Stimulated activated CD4-positive, alpha-beta T cell treated with anti-CD3 and anti-CD28 coated beads, Interleukin-12 subunit alpha, Interleukin-12 subunit beta, amount 100 ng/mL, for 24 hours (primary cell): ENCODE measurements at regions not wholly inside any gene's neighbourhood (a gene's known extent, or its start where the extent isn't known, plus 50 kb on each side); places are given as distances from the start of the nearest gene placed in this dataset.
"Not testable (repeated sequence)": the region's sequence is repeated elsewhere in the genome, so short reads cannot be mapped to it uniquely, and the experiment has no call there.

Experiments used
- DNase-seq, 2 experiments: peaks; one replicate each; pipeline ENCODE4 v3.0.0-alpha.2; 2020; ENCODE audit warnings: low read depth in 2 of 2

GRCh38 chr19:30236587-30236986 is 135.6 kb upstream of the ZNF536 start:
- no peak for DNase-seq

- no peak for DNase-seq
Measured at GRCh38 chr19:30237140-30237539, 135.0 kb upstream of the ZNF536 start.

- DNase-seq = no peak
Measured at GRCh38 chr19:30240904-30241695, 131.1 kb upstream of the ZNF536 start.

GRCh38 chr19:30244533-30244932 is 127.7 kb upstream of the ZNF536 start:
- no peak for DNase-seq

GRCh38 chr19:30245401-30246039 is 126.7 kb upstream of the ZNF536 start:
- DNase-seq = no peak

GRCh38 chr19:30249911-30250310 is 122.3 kb upstream of the ZNF536 start:
- no peak for DNase-seq

- DNase-seq = no peak
Measured at GRCh38 chr19:30252214-30252613, 120.0 kb upstream of the ZNF536 start.

GRCh38 chr19:30253581-30253996 is 118.6 kb upstream of the ZNF536 start:
- no peak for DNase-seq

- DNase-seq = no peak
Measured at GRCh38 chr19:30254158-30254557, 118.0 kb upstream of the ZNF536 start.

GRCh38 chr19:30254789-30255188 is 117.4 kb upstream of the ZNF536 start:
- DNase-seq = no peak

GRCh38 chr19:30255791-30256495 is 116.2 kb upstream of the ZNF536 start:
- no peak for DNase-seq

- no peak for DNase-seq
Measured at GRCh38 chr19:30256496-30256850, 115.7 kb upstream of the ZNF536 start.

GRCh38 chr19:30263830-30264381 is 108.3 kb upstream of the ZNF536 start:
- DNase-seq = no peak

- not testable (repeated sequence) for DNase-seq
Measured at GRCh38 chr19:30265918-30266317, 106.3 kb upstream of the ZNF536 start.

- no peak for DNase-seq
Measured at GRCh38 chr19:30266687-30267086, 105.5 kb upstream of the ZNF536 start.

- no peak for DNase-seq
Measured at GRCh38 chr19:30267332-30267731, 104.9 kb upstream of the ZNF536 start.

GRCh38 chr19:30268601-30269000 is 103.6 kb upstream of the ZNF536 start:
- DNase-seq = no peak

- no peak for DNase-seq
Measured at GRCh38 chr19:30269638-30270037, 102.5 kb upstream of the ZNF536 start.

GRCh38 chr19:30271816-30272215 is 100.4 kb upstream of the ZNF536 start:
- no peak for DNase-seq

GRCh38 chr19:30272554-30272953 is 99.6 kb upstream of the ZNF536 start:
- no peak for DNase-seq

GRCh38 chr19:30273184-30273583 is 99.0 kb upstream of the ZNF536 start:
- DNase-seq = no peak

- no peak for DNase-seq
Measured at GRCh38 chr19:30274987-30275386, 97.2 kb upstream of the ZNF536 start.
